ENCODE measurements at regions not wholly inside any gene's neighbourhood (a gene's known extent, or its start where the extent isn't known, plus 50 kb on each side); places are given as distances from the start of the nearest gene placed in this dataset.

DNA sequence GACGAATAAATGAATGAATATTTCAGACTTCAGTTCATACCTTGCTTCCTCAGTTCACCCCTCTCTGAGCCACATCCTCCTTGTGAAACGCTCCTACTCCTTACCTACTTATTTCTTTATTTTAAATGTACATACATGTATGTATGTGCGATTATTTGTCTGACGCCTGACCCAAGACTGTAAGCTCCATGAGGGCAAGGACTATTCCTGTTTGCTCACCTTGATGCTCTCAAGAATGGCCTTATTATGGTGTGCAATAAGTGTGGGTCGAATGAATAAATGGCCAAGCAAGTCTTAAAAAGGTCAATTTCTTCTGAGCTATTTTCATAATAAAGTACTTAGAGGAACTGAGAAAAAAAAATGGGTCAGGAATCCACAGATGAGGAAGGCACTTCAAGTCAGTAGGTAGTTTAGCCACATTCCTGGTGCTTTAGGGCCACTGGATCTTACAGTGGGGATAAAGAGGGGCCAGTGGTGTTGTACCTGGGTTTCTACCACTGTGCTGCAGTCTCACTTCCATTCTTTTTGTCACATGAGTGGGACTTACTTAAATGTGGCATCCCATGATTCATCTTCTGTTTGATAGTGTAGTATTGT lies 74.7 kb downstream of the SDC1 start:
- DNase-seq, result no peak

DNA sequence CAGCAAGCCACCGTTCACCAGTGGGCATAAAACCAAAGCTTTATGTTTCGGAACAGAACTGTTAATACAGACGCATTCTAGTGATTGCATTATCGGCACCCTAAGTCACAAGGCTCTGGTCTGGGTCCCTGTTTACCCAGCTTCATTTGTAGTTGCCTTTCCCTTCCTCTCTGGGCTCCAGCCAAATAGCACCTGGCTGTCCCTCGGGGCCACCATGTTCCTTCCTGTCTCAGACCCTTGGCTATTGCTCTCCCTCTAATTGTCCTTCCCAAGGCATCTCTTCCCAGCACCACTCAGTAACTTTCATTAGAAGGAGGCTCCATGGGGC lies 75.3 kb downstream of the SDC1 start:
- no peak for DNase-seq

DNA sequence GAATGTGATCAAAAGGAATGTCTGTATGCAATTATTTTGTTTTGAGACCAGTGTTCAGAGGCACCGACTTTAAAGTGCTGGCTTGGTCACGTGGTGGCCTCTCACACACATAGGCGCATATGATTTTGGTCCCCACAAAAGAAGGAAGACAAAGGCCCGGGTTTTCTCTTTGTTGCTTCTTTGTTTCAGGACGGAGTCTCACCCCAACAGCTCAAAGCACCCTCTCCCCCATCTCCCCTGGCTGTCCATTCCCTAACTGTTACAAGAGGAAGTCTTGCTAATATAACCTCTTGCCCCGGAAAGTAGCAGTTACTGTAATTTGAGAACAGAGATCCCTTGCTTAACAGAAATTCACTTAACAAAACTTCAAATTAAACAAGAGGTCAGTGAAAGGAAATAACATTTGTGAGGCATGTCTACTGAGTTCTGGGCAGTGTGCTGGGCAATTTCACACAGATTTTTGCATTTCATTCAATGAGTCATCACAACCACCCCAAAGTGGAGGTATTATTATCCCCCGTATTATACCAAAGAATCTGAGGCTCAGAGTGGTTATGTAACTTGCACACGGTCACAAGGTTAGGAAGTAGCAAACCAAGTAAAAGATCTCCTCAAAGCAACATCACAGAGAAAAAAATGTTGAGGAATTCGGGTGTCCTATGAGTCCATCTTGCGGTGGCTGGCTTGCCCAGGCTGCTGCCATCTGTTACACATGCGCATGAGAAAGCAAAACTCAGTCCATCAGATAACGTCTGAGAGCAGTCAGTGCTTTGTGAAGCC lies 75.8 kb downstream of the SDC1 start:
- peak in 1 of 3 donors; percentile 56 for DNase-seq

DNA sequence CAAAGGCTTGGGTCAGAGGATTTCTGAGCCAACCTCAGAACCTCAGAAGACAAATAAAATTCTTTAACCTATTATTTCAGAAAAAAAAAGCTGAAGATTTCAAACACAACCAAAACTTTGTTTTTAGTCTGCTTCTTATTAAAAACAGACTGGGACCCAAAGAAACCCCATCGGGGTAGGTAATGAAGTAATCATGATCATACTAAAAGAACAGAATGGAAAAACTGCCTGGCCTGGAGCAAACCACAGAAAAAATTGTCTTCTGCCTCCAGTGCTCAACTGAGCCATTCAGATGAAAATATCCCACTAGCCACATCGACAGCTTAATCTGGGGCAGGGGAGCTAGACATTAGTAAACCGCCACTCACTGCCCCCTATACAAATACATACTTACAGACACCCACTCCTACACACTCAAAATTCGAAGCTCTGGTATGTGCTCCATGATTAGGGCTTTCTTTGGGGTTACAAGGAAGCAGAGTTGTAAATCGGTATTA lies 76.5 kb downstream of the SDC1 start:
- DNase-seq, result no peak

DNA sequence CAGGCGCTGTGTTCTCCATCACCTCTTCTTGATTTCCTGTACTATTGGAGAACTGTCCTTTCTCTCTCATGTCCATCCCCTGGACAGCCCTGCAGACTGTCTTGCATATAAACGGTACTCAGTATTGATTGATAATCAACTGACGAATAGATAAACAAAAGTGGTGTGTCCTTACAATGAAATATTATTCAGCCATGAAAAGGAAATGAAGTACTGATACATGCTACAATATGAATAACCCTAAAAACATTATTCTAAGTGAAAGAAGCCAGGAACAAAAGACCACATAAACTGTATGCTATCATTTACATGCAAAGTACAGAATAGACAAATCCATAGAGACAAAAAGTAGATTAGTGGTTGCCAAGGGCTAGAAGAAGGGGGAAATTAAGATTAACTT lies 77.6 kb downstream of the SDC1 start:
- no peak for DNase-seq

DNA sequence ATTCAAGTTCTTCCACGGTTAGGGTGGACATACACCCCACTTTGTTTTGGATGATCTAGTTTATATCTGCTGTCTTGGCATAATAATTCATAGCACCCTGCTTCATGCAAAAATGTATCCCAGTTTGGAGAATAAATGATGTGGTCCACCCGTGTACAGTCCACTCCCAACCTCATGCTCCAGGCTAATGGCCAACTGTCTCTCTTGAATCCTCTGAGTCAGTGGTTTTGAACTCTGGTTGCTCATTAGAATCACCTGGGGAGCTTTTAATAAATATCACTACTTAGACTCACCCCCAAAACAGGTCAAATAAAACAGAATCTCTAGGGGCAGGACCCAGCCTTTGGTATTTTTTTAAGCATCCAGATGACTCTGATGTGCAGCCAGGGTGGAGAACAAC lies 78.5 kb downstream of the SDC1 start:
- no peak for DNase-seq

DNA sequence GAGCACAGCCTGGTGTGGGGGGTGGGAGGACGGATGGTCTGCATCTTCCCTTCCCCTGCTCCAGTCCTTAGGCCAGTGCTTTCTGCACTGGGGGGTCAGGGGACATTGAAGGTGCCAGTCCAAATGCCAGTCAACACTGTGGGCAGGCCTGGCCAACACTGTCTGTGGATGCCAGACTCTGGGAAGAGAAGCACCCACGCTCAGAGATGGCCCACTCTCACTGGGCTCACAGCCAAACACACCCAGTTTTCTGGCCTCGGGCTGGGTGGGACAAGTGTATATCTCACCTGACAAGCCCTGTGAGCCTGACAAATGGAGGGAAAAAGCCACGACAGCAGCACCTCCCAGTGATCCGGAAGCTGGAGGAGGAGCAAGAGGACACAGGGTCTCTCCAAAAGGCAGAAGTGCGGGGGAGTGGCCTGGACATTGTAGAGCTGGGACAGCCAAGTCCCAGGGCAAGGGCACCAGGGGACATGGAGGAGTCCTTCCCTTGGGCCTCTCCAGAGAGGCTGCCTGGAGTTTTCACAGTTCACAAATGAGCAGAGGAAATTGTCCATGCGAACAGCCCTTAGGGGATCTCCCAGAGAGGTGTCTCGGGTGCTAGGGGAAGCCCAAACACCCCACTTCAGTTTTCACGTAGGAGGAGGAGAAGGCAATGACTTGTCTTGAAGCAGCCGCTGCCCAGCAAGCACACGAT lies 79.3 kb downstream of the SDC1 start:
- DNase-seq, result no peak

DNA sequence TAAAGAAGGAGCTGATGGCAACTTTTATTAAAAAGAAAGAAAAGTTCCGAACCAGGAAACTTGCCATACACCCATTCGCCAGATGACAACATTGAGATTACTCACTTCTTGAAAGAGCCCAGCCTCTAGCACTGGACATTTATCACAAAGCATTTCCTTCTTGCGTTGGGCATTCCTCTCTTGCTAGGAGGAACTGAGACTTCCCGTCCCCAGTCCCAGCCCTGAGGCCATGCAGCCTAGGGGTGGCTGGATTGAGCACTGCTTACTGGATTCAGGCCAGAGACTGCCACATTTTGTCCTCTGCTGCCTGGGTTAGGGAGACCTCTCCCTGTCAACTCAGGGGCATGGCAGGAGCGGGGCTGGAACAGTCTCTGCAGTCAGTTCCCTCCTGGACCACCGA lies 80.1 kb downstream of the SDC1 start:
- no peak for DNase-seq

DNA sequence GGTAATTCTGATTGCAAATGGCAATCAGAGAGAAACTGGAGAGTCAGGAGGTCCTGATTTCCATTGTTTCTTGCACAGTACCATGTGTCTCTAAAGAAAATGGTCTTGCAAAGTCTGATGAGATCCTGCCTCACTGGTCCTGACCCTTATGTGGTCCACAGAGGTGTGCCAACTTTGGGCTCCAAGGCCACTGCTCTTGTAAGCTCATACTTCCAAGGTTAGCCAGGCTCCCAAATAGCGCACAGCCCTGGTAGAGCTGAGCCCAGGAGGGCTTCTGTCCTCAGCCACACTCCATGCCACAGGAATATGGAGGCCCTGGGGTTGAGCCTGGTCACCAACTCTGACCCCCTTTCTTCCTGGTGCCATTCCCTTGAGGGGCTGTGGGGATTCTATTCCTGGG lies 80.7 kb downstream of the SDC1 start:
- no peak for DNase-seq

DNA sequence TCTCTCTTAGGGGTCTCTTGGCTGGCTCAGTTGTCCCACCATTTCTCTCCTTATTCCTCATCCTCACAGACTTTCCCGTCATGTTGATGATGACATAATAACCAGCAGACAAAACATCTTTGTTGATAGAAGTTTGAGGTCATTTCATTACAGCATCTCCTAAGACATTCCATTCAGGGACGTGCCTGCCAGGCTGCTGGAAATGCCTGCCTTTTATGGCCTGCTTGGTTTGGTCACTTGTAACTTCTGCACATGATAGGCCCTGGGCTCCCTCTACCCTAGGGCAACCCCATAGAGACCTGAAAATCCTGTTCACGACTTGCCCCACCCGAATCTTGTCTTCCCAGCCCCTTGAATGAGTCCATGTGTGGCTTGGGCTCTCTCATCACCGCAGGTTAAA lies 81.7 kb downstream of the SDC1 start:
- no peak for DNase-seq

DNA sequence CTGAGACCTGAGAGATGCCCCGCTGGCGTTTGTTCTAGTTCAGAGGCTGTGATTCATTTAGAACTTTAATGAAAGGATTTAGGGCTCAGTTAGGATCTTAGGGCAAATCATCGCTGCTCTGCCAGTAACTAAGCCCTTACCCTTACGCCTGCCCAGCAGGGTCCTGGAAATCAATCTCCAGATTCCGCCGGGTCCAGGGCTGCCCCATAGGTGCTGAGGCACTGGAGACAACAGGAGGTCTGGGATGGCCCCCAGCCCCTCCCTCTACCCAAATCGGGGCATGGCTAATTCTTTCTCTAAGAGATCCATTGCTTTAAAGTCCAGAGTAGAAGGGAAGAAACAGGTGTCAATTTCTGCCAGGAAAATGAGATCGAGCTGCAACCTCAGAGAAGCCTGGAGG lies 83.1 kb downstream of the SDC1 start:
- no peak for DNase-seq

DNA sequence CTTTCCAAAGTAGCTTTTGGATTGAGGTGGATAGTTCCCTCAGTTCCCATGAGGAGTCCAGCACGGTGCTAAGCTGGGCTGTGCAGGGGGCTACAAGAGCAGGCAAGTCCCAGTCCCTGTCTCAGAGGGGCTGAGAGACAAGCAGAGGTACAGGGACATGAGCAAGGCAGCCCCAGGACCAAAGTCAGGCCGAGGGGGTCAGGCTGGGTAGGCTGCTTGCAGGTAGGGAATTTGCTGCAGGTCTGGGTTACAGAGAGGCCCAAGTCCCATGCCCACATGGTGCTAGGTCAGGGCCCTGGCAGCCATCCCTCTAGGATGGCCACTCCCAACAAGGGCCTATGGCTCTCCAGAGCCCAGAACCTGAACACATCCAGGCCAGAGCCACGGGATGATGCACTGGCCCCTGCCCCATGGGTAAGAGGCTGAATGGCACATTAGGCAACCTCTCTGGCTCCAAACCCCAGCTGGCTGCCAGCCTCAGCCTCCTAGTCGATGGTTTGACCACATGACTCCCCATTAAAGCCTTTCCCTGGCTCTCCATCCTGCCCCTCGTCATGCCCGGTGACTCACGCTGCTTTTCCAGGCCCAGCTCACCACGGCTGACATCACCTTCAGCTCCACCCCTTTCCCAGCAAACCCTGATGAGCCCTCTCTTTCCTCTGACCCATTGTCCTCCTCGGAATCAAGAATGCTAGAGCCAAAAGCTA lies 83.7 kb downstream of the SDC1 start:
- DNase-seq, result peak in 2 of 3 donors; percentile 21 to 78

DNA sequence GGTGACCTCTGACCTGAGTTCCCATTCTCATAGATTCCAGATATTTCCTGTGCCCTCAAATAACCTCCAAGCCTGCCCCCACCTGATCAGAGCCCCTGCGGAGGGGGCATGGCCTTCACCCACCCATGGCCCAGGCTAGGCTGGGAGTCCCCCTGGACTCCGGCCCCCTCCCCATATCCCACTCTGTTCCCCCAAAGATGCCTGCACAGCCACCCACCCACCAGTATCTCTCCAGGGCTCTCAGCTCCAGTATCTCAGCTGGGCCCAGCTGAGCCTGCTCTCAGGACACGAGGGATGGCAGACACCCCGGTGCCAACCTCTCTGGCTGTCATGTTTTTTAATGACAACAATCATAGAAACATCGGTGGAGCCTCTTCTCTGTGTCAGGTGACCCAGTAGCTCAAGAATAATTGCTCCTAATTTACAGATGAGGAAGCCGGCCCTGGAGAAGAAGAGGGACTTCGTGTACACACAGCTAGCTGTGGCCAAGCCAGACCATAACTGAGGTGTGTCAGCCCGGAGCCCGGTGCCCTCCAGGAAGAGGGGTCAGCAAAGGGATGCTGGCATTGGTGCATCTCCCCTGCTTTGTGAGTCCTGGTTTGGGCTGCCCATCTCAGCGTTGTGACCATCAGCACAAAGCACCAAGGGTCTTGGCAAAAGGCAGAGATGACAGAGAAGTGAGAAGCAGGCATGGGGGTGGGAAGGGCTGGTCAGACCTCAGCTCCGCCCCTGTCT lies 84.4 kb downstream of the SDC1 start:
- DNase-seq, result no peak

DNA sequence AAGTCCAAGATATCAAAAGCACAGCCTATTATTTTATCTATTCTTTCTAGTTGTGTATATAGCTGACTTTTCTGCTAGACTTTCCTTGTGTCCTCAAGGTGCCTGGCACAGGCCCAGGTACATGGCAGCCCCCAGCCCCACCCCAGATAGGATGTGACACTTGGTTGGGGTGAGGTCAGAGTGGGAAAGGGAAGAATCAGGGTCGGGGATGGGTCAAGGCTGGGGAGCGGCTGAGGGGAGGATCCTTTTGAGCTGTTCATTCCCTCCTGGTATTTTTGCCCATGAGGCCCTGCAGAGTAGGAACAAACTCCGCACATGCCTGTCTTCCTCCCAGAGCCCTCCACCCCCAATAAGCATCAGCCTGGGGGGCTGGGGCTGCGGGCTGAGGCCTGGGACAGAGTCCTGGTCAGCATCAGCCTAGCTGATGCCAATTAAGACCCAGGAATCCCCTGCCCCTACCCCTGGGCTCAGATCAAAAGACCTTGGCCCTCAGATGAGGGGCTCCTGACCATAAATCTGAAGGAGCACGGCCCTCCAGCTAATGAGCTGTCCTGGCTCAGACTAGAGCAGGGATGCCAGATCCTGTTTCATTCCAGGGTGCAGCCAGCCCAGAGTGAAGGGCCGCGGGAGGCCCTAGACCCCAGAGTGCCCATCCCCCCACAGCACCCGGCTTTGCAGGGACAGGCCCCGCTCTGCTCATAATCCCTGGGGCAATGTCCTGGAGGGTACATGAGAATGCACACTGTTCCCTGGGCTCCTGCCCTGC lies 85.3 kb downstream of the SDC1 start:
- DNase-seq, result no peak

DNA sequence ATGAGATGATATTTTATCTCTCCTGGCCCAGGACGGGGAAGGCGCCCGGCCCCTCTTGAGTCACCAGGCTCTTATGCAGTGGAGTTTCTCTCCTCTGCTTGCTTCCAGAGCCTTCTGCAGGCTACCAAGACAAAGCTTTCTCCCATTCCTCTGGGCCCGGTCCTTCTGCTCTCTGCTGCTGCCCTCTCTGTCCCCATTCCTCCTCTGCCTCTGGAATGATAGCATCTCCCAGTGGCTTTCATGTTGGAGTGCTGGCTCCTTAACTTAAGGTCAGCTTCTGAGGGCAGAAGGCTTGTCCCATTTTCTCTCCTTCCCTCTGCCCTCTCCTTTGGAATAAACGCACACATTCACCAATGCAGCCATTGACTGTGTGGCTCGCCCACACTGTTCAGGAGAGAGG lies 86.2 kb downstream of the SDC1 start:
- no peak for DNase-seq

DNA sequence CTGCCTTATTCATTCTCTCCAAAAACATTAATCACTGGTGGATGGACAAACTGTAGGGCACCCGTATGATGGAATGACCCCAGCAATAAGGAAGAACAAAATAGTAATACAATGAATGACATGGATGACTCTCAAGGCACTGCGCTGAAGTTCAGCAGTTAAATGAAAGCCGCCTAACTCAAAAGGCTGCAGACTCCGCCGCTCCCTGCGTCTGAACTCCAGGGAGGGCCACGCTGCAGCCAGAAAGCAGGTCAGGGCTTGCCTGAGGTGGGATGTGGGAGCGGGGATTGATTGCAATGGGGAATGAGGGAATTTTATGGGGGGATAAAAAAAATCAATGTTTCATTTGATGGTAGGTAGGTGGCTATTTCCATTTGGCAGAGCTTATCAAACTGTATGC lies 86.5 kb upstream of the LAPTM4A start:
- DNase-seq, result no peak

DNA sequence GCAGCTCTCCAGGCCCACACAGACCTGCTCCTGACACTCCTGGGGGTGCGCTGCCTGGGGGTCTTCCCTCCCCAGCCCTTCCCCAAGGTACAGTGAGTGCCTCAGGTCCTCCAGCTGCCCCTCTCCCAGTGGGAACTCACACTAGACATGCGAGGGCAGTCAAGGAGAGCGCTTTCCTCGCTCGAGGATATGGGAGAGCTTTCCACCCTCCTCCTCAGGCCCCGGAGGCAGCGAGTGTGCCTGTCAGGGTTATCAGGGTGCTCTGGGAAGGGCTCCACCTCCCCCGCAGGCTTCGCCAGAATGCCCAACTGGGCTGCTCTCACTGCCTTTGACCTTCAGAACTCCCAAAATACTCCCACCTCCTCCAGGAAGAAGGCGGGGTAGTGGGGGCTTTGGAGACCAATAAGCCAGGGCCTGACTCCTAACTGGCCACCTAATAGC lies 85.7 kb upstream of the LAPTM4A start:
- DNase-seq, result no peak

DNA sequence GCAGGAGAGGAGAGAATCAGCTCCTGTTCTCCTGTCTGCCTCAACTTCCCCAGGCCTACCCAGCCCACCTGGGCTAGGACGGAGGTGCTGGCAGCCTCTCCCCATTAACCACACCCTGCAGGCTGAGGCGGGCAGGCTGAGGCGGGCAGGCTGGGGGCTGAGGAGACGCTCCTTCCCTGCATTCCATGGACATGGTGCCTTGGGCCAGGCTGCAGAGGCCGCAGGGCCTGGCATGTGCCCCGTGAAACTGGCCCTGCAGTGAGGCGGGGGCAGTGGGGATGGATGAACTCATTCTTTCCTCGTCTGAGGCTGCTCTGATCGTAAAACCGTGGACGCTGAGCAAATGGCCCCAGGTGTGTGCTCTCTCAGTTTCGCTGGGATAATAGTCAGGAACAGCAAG lies 84.7 kb upstream of the LAPTM4A start:
- no peak for DNase-seq

DNA sequence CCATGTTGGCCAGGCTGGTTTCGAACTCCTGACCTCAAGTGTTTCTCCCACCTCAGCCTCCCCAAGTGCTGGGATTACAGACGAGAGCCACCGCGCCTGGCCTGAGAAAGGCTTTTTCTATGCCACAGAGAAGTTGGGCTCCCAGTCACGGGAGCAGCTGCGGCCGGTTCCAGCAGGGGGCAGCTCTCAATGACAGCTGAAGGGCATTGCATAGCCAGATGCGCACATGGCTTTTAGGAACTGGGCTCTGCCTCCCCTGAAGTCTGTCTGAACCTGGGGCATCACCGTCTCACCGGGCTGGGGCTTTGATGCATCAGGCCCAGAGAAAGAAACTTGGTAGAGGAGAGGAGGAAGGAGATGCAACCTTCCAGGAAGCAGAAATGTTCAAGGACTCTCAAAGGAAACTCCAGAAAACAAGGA lies 84.2 kb upstream of the LAPTM4A start:
- DNase-seq, result peak; percentile 29 to 77 (median 58)

DNA sequence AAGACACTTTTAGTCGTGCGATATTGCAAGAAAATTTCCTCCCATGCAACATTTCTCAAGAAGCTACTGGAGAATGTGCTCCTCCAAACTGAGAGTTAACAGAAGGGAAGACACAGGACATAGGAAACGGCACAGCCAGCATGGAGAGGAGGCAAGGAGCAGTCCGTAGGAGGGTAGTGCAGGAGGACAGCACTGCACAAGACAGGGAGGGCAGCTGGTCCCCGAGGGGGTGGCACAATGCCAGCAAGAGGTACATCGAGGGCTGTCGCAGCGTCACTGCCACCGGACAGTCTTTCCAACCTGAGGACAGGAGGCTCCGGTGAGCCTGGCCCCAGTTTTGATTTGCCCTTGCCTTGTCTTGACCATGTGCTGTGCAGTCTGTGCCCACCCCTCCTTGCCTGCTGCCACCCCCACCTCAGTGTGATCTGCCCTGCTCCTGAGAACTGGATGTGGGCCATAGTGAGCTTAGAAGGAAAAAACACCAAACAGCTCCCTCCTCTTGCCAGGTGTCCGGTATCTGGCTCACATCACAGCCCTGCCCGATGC lies 81.6 kb upstream of the LAPTM4A start:
- DNase-seq, result no peak
